WI38 (cell line): ENCODE measurements at regions not wholly inside any gene's neighbourhood (a gene's known extent, or its start where the extent isn't known, plus 50 kb on each side); places are given as distances from the start of the nearest gene placed in this dataset.

Experiments
- H3K4me3 ChIP-seq: 2 replicates; pipeline ENCODE4 v1.5.1; 2011; ENCODE audit warnings: low read depth, mild to moderate bottlenecking, control low read depth, low read length
- TF ChIP-seq, protein P1 (sequence below): IDR thresholded peaks from 2 replicates; pipeline ENCODE4 v1.5.1; 2012; ENCODE audit warnings: low read depth, mild to moderate bottlenecking, control low read depth, low read length

DNA sequence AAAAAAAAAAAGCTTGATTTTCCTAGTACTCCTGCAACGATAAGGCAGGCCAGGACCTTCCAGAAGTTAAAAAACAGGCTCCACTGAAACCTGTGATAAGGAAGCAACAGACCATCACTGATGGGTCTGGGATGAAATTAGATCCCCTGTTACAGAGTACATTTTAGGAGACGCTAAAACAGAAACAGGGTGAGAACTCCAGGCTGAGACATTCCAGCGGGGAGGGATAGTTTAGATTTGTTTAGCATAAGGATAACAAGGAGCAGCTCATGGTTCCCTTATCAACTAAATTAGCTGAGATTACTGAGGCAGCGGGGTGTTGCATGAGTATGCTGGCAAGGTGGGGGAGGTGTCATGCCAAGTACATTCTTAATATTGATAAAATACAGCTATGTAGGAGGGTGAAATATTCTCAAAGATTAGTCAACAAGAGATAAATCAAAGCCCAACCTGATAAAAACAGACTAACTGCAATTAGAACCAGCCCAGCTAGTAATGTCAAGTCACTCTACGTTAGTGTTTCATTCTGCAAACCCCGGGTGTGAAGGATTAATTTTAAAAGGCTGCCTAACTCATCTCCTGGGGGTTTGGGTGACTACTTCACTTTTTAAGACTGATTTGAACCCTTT lies 75.0 kb upstream of the BZW1 start:
- TF ChIP-seq, protein P1, sequence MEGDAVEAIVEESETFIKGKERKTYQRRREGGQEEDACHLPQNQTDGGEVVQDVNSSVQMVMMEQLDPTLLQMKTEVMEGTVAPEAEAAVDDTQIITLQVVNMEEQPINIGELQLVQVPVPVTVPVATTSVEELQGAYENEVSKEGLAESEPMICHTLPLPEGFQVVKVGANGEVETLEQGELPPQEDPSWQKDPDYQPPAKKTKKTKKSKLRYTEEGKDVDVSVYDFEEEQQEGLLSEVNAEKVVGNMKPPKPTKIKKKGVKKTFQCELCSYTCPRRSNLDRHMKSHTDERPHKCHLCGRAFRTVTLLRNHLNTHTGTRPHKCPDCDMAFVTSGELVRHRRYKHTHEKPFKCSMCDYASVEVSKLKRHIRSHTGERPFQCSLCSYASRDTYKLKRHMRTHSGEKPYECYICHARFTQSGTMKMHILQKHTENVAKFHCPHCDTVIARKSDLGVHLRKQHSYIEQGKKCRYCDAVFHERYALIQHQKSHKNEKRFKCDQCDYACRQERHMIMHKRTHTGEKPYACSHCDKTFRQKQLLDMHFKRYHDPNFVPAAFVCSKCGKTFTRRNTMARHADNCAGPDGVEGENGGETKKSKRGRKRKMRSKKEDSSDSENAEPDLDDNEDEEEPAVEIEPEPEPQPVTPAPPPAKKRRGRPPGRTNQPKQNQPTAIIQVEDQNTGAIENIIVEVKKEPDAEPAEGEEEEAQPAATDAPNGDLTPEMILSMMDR = no peak
- no peak overlapping the region for H3K4me3 ChIP-seq

DNA sequence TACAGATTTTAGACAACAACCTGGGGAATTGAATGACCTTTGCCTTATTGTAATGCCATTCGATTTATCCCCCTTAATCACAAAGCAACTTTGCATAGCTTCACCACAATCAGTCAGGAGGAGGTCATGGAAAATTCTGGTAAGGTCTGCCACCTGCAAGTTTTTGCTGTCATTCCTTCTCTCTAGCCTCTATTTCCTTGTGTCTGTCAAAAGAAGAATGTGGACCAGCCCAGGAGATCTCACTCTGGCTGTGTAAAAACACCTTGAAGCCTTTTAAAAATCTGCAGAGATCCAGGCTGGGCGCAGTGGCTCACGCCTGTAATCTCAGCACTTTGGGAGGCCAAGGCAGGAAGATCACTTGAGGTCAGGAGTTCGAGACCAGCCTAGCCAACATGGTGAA lies 74.1 kb upstream of the BZW1 start:
- no peak overlapping the region for H3K4me3 ChIP-seq
- TF ChIP-seq, protein P1 = no peak

DNA sequence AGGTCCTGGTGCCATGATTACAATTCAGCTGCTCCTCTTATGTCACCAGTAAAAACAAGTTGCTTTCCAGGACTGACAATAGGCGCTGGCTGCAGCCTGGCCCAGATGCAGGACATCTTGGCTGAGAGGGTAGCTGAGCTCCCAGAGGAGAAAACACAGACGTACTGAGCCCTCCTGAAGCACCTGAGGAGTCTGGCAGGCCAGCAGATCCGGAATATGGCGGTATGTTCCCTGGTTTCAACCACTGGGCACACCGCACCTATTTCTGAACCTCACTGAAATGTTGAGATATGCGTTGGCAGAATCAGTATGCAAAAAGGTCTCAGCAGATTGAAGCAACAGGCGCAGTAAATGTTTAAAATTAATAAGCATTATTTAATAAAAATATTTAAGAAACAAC lies 73.1 kb upstream of the BZW1 start:
- H3K4me3 ChIP-seq = no peak overlapping the region

DNA sequence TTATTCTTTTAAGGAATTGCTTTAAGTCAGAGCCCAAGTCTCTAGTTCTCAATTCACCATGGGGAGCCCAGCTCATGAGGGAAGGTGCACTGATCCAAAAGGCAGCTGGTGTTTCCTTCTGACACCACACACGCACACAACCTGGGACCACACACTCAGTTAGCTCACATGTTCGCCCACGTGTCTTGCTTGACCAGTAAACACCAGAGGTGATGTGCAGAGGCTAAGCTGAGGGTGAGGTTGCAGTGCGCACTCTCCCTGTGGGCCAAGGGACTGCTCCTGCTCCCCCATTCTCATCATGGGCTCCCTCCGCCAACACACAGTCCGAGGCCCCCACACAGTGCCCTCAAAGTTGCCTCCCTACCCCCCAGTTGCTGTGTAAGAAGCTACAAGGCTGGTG lies 70.8 kb upstream of the BZW1 start:
- no peak overlapping the region for H3K4me3 ChIP-seq
- TF ChIP-seq, protein P1 = no peak

More for the DNA sequence above, 73.1 kb upstream of the BZW1 start:
- TF ChIP-seq, protein P1 = no peak

DNA sequence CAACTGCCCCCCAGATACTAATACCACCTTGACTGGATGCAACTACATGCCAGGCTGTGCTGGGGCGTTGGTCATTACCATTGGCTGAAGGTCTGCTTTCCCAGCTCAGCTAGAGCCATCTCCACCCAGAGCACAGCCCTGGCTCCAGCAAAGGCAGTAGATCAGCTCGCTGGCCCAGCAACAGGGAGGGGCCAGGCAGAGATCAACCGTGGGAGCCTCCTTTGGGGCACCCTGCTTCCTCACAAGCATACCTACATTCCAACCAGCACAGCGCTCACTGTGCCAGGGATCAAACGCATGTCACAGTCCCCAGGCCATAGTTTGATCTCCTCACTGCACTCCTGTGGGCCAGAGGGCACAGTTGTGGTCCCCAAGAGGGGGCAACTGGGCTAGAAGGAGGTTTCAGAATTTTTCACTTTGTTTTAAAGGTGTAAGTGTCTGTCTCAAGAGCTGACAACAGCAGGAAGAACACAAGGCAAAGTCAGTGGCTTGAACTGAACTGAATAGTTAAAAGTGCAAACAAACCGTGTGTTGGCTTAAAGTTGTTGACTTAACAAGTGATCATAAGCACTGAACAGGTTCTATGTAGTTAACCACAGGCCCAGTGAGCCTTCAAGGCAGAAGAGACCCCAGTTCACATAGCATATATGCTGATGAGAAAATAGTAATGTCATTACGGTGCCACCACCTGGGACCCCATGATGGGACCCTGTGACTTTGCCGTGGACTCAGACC lies 70.1 kb upstream of the BZW1 start:
- TF ChIP-seq, protein P1 = no peak
- no peak overlapping the region for H3K4me3 ChIP-seq

DNA sequence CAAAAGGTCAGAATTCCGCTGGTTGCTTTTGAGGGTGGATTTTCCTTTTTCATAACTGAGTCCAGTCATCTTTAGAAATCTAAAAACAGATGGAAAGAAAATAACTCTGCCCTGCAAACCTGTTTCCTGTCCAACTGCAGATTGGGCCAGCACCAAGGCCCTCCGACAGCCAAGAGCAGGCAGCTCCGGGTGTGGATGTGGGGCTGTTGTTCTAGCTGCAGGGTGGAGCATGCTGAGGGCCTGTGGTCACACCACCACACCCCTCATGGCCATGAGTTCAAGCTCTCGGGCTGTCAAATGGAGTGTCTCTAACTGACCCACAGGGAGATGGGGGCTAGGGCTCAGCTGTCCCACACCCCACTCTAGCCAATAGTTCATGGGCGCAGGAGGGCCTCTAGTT lies 69.3 kb upstream of the BZW1 start:
- TF ChIP-seq, protein P1 = no peak
- no peak overlapping the region for H3K4me3 ChIP-seq

DNA sequence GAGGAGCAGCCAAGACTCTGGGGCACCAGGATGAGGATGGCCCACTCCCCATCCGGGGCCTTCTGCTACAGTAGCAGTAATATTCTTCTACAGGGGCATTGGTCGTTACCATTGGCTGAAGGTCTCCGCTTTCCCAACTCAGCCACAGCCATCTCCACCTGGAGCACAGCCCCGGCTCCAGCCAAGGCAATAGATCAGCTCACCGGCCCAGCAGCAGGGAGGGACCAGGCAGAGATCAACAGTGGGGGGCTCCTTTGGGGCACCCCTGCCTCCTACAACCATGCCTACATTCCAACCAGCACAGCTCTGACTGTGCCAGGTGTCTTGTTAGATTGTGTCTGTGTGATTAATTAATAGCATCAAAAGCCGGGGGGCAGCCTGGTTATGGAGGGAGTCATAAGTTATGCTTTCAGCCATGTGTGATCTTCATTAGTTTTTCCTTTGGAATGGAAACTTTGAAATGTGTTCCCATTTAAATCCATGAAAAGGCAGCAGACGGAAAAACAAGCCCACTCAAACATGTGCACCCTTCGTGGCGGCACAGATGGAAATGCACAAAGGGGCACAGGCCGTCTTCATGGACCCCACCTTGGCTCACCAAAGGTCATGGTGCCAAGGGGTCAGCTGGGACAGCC lies 68.6 kb upstream of the BZW1 start:
- H3K4me3 ChIP-seq = no peak overlapping the region
- TF ChIP-seq, protein P1 = no peak
